ENCODE measurements at regions not wholly inside any gene's neighbourhood (a gene's known extent, or its start where the extent isn't known, plus 50 kb on each side); places are given as distances from the start of the nearest gene placed in this dataset.
"Not testable (repeated sequence)": the region's sequence is repeated elsewhere in the genome, so short reads cannot be mapped to it uniquely, and the experiment has no call there.

GRCh38 chr6:37078814-37079213, 73.4 kb downstream of the FGD2 start:
- no peaks in the 10 kb centered on the region for H3K4me1 ChIP-seq (ENCODE audit: insufficient read depth, low read length)
- H3K36me3 ChIP-seq (ENCODE audit: insufficient read depth, low read length) = no peaks in the 10 kb centered on the region
- H2AFZ ChIP-seq (ENCODE audit: low read depth, low read length) = no peak overlapping the region
- no peaks in the 10 kb centered on the region for H3K27me3 ChIP-seq (ENCODE audit: insufficient read depth, low read length)
- no peaks in the 10 kb centered on the region for H3K9me3 ChIP-seq (ENCODE audit: low read length)
- H3K4me3 ChIP-seq (ENCODE audit: low read length) = no peak overlapping the region

DNA sequence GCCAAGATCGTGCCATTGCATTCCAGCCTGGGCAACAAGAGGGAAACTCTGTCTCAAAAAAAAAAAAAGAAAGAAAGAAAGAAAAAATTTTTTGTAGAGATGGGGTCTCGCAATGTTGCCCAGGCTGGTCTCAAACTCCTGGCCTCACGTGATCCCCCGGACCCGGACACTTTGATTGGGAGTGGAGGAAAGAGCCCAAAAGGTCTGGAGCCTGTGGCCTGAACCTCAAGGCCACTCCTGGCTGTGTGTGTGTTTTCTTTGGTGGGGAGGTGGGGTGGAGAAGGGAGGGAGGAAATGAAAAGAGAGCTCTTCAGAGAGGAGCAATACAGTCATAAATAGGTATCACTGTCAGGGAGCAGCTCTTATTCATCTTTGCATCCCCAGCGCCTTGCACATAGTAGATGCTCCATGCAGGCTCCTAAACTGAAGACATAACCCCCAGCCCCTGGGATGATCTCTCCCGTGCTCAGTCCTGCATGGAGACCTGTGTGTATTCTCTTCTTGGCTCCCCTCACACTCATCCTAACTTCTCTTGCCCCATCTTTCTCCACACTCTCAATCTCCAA, 75.7 kb downstream of the FGD2 start:
- H3K36me3 ChIP-seq (ENCODE audit: insufficient read depth, low read length) = no peaks in the 10 kb centered on the region
- no peaks in the 10 kb centered on the region for H3K27me3 ChIP-seq (ENCODE audit: insufficient read depth, low read length)
- H3K9me3 ChIP-seq (ENCODE audit: low read length) = no peaks in the 10 kb centered on the region
- H3K4me1 ChIP-seq (ENCODE audit: insufficient read depth, low read length) = no peaks in the 10 kb centered on the region
- H2AFZ ChIP-seq (ENCODE audit: low read depth, low read length) = no peak overlapping the region
- H3K4me3 ChIP-seq (ENCODE audit: low read length) = no peak overlapping the region

GRCh38 chr6:37082390-37083130, 77.1 kb downstream of the FGD2 start:
- Histone ChIP-seq H2AFZ (ENCODE audit: low read depth, low read length) (no peak overlapping the region), H3K9me3 (ENCODE audit: low read length) (no peaks in the 10 kb centered on the region), H3K27me3 (ENCODE audit: insufficient read depth, low read length) (no peaks in the 10 kb centered on the region), H3K4me3 (ENCODE audit: low read length) (no peak overlapping the region), H3K36me3 (ENCODE audit: insufficient read depth, low read length) (no peaks in the 10 kb centered on the region), H3K4me1 (ENCODE audit: insufficient read depth, low read length) (no peaks in the 10 kb centered on the region)

DNA sequence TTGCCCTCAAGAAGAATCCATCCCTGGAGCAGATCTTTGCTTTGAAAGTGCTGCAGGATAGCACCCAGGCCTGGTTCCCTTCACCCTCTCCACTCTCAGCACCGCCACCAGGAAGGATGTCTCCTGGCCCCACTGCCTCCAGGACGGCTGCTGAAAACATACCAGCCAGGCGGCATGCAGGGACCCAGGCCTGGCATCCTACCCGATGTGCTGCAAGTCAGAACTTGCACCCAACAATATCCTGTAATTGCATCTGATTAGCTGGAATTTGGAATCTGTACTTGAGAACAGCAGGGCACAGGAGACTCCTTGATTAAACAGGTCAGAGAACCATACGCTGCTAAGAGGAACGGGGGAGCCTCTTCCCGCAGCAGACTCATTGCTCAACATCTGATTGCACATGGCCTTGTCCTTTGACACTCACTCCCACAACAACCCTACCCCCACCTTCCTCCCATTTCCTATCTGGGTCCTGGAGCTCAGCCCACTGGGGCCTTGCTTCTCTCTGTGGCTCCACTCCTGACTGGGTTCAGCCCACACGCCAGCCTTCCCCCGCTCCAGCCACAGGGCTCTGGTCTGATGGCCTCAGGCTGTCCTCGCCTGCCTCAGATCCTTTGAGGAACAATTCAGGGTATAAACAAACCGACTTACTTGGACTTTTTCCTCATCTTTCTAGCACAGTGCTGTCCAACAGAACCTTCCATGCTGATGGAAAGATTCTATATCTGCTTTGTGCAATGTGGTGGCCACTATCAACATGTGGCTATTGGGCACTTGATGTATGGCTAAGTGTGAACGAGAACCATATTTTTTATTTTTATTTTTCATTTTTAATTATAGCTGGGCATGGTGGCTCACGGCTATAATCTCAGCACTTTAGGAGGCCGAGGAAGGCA, 78.0 kb downstream of the FGD2 start:
- no peaks in the 10 kb centered on the region for H3K4me1 ChIP-seq (ENCODE audit: insufficient read depth, low read length)
- H3K4me3 ChIP-seq (ENCODE audit: low read length) = no peak overlapping the region
- H3K27me3 ChIP-seq (ENCODE audit: insufficient read depth, low read length) = no peaks in the 10 kb centered on the region
- H3K36me3 ChIP-seq (ENCODE audit: insufficient read depth, low read length) = no peaks in the 10 kb centered on the region
- no peak overlapping the region for H2AFZ ChIP-seq (ENCODE audit: low read depth, low read length)
- H3K9me3 ChIP-seq (ENCODE audit: low read length) = no peaks in the 10 kb centered on the region

DNA sequence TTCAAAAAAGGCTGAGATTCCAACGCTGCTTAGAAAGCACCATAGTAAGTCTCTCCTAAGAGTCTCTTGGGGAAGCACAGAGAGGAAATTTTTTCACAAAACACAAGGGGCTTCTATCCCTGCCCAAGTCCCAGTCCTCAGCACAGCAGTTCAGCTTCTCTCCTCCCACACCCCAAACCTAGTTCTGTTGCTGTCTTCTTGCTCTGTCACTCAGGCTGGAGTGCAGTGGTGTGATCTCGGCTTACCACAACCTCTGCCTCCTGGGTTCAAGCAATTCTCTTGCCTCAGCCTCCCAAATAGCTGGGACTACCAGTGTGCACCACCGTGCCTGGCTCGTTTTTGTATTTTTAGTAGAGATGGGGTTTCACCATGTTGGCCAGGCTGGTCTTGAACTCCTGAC, 79.2 kb downstream of the FGD2 start:
- not testable (repeated sequence) for H3K9me3 ChIP-seq (ENCODE audit: low read length); H3K4me3 ChIP-seq (ENCODE audit: low read length); H3K36me3 ChIP-seq (ENCODE audit: insufficient read depth, low read length); H3K27me3 ChIP-seq (ENCODE audit: insufficient read depth, low read length); H3K4me1 ChIP-seq (ENCODE audit: insufficient read depth, low read length); H2AFZ ChIP-seq (ENCODE audit: low read depth, low read length)

GRCh38 chr6:37085198-37085597, 79.7 kb downstream of the FGD2 start:
- H3K4me3 ChIP-seq (ENCODE audit: low read length) = no peak overlapping the region
- H3K27me3 ChIP-seq (ENCODE audit: insufficient read depth, low read length) = no peaks in the 10 kb centered on the region
- no peaks in the 10 kb centered on the region for H3K4me1 ChIP-seq (ENCODE audit: insufficient read depth, low read length)
- no peak overlapping the region for H2AFZ ChIP-seq (ENCODE audit: low read depth, low read length)
- no peaks in the 10 kb centered on the region for H3K36me3 ChIP-seq (ENCODE audit: insufficient read depth, low read length)
- no peaks in the 10 kb centered on the region for H3K9me3 ChIP-seq (ENCODE audit: low read length)

GRCh38 chr6:37088897-37089296, 81.1 kb upstream of the PIM1 start:
- Histone ChIP-seq H3K36me3 (ENCODE audit: insufficient read depth, low read length) (no peaks in the 10 kb centered on the region), H3K4me3 (ENCODE audit: low read length) (no peak overlapping the region), H3K27me3 (ENCODE audit: insufficient read depth, low read length) (no peaks in the 10 kb centered on the region), H3K4me1 (ENCODE audit: insufficient read depth, low read length) (no peaks in the 10 kb centered on the region), H3K9me3 (ENCODE audit: low read length) (no peaks in the 10 kb centered on the region), H2AFZ (ENCODE audit: low read depth, low read length) (no peak overlapping the region)

DNA sequence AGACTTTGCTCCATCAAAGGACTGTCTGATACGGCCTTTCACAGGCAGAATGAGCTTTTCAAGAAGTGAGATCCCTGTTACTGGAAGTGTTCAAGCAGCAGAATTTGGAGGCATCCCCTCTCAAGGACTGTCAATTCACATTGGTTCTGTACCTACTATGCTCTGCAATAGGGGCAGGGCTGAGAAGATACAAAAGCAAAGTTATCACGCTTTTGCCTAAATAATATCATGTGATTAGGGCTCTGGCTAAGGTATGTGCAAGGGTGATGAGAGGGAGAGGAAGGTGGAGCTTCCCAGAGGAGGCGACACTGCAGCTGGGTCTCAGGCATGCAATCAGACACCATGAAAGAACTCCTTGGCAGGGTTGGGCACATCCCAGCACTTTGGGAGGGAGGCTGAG, 80.2 kb upstream of the PIM1 start:
- Histone ChIP-seq H2AFZ (ENCODE audit: low read depth, low read length) (no peak overlapping the region), H3K27me3 (ENCODE audit: insufficient read depth, low read length) (no peaks in the 10 kb centered on the region), H3K4me3 (ENCODE audit: low read length) (no peak overlapping the region), H3K9me3 (ENCODE audit: low read length) (no peaks in the 10 kb centered on the region), H3K4me1 (ENCODE audit: insufficient read depth, low read length) (no peaks in the 10 kb centered on the region), H3K36me3 (ENCODE audit: insufficient read depth, low read length) (no peaks in the 10 kb centered on the region)

GRCh38 chr6:37091104-37091503, 78.8 kb upstream of the PIM1 start:
- not testable (repeated sequence) for H3K9me3 ChIP-seq (ENCODE audit: low read length); H3K4me1 ChIP-seq (ENCODE audit: insufficient read depth, low read length); H3K4me3 ChIP-seq (ENCODE audit: low read length); H2AFZ ChIP-seq (ENCODE audit: low read depth, low read length); H3K36me3 ChIP-seq (ENCODE audit: insufficient read depth, low read length); H3K27me3 ChIP-seq (ENCODE audit: insufficient read depth, low read length)

GRCh38 chr6:37091586-37091985, 78.4 kb upstream of the PIM1 start:
- not testable (repeated sequence) for H3K27me3 ChIP-seq (ENCODE audit: insufficient read depth, low read length); H3K36me3 ChIP-seq (ENCODE audit: insufficient read depth, low read length); H3K4me1 ChIP-seq (ENCODE audit: insufficient read depth, low read length); H3K9me3 ChIP-seq (ENCODE audit: low read length); H2AFZ ChIP-seq (ENCODE audit: low read depth, low read length); H3K4me3 ChIP-seq (ENCODE audit: low read length)

DNA sequence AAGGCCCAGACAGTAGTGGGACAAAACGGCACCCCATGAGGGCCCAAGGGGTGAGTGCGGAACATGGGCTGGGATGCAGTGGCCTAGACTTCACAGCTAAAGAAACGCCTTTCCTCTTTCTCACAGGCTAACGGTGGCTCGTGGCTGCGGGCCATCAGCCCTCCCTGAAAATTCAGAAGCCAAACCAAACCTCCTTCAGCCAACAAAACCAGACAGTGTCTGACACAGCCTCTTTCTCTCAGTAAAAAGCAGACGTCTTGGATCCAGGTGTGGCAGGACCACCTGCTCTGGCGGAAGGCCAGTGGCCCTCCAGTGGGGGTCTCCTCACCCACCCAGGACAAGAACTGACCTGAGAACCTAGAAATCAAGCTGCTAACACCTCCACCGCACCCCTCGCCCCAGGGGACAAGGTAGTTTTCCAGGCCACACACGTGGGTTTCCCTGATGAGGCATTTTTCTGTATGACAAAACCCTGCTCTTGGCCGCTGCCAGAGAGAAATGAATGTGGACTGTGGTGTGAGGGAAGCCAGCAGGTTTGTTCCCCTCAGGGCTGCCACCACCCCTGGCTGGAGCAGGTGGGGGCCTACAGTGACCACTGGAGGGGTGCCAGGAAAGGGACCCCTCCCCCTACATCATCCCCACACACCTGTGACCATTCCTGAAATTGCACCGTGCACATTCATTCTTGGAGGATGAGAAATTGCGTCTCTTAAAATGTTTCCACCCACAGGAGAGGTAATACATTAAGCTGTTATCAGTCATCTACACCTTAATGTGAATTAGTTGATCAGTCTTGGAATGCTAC, 76.8 kb upstream of the PIM1 start:
- Histone ChIP-seq H3K36me3 (ENCODE audit: insufficient read depth, low read length) (no peaks in the 10 kb centered on the region), H3K4me1 (ENCODE audit: insufficient read depth, low read length) (no peaks in the 10 kb centered on the region), H3K4me3 (ENCODE audit: low read length) (no peak overlapping the region), H3K9me3 (ENCODE audit: low read length) (no peaks in the 10 kb centered on the region), H3K27me3 (ENCODE audit: insufficient read depth, low read length) (no peaks in the 10 kb centered on the region), H2AFZ (ENCODE audit: low read depth, low read length) (no peak overlapping the region)

DNA sequence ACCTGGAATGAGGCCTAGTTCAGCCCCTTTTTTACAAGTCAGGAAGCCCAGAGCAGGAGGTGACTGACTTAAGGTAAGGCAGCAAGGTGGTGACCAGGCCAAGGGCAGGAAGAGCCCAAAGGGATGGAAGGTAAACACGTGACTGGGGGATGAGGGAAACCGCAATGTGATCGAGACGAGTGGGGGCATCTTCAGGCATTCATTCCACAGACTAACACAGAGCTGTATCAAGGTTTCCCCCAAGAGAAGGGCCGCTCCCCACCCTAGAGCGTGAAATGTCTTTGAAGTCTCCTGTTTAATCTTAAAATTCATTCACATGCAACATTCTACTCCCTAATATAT, 76.3 kb upstream of the PIM1 start:
- no peaks in the 10 kb centered on the region for H3K9me3 ChIP-seq (ENCODE audit: low read length)
- no peak overlapping the region for H2AFZ ChIP-seq (ENCODE audit: low read depth, low read length)
- no peaks in the 10 kb centered on the region for H3K4me1 ChIP-seq (ENCODE audit: insufficient read depth, low read length)
- H3K36me3 ChIP-seq (ENCODE audit: insufficient read depth, low read length) = no peaks in the 10 kb centered on the region
- no peak overlapping the region for H3K4me3 ChIP-seq (ENCODE audit: low read length)
- no peaks in the 10 kb centered on the region for H3K27me3 ChIP-seq (ENCODE audit: insufficient read depth, low read length)

DNA sequence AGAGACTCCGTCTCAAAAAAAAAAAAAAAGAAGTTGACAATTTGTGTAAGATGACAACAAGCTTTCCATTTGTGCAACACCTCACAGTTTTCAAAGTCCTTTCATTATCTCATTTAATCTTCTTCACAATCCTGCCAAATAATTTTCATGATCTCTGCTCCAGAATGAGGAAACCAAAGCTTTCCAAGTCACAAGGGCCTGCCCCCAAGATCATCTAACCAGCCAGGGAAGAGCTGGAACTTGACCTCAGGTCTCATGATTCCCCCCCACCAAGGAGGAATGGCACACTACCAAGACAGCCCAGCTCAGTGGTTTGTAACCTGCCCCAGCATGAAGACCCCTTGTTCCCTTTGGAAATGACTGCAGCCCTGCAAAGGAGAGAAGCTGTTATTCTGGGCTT, 74.0 kb upstream of the PIM1 start:
- Histone ChIP-seq H3K9me3 (ENCODE audit: low read length) (no peaks in the 10 kb centered on the region), H3K36me3 (ENCODE audit: insufficient read depth, low read length) (no peaks in the 10 kb centered on the region), H3K27me3 (ENCODE audit: insufficient read depth, low read length) (no peaks in the 10 kb centered on the region), H2AFZ (ENCODE audit: low read depth, low read length) (no peak overlapping the region), H3K4me1 (ENCODE audit: insufficient read depth, low read length) (no peaks in the 10 kb centered on the region), H3K4me3 (ENCODE audit: low read length) (no peak overlapping the region)
